Osteocyte (in vitro differentiated cells): ENCODE measurements at regions not wholly inside any gene's neighbourhood (a gene's known extent, or its start where the extent isn't known, plus 50 kb on each side); places are given as distances from the start of the nearest gene placed in this dataset.

Experiments used
- DNase-seq: peaks from one replicate; pipeline ENCODE4 v3.0.0; 2021; ENCODE audit warnings: mixed read lengths; ENCODE audit not compliant: unreplicated experiment; ENCODE audit errors: extremely low spot score
- H3K27ac Mint-ChIP-seq: one replicate; pipeline ENCODE4 v1.8.0; 2021; ENCODE audit warnings: mild to moderate bottlenecking, mixed read lengths; ENCODE audit not compliant: unreplicated experiment
- H3K27me3 Mint-ChIP-seq: one replicate; pipeline ENCODE4 v1.8.0; 2021; ENCODE audit warnings: mixed read lengths; ENCODE audit not compliant: unreplicated experiment
- H3K36me3 Mint-ChIP-seq: one replicate; pipeline ENCODE4 v1.8.0; 2021; ENCODE audit warnings: mixed read lengths; ENCODE audit not compliant: unreplicated experiment
- H3K4me1 Mint-ChIP-seq: one replicate; pipeline ENCODE4 v1.8.0; 2021; ENCODE audit warnings: mixed read lengths; ENCODE audit not compliant: unreplicated experiment
- H3K4me3 Mint-ChIP-seq: one replicate; pipeline ENCODE4 v1.8.0; 2021; ENCODE audit warnings: mild to moderate bottlenecking, moderate library complexity, mixed read lengths; ENCODE audit not compliant: unreplicated experiment
- H3K9me3 Mint-ChIP-seq: one replicate; pipeline ENCODE4 v1.8.0; 2021; ENCODE audit warnings: mixed read lengths; ENCODE audit not compliant: unreplicated experiment
- CTCF ChIP-seq: fragments of 200-600 bp; sonication (generic); IDR thresholded peaks from 2 replicates; pipeline ENCODE4 v1.5.0; 2021; ENCODE audit warnings: antibody characterized with exemption, mild to moderate bottlenecking, moderate library complexity

DNA sequence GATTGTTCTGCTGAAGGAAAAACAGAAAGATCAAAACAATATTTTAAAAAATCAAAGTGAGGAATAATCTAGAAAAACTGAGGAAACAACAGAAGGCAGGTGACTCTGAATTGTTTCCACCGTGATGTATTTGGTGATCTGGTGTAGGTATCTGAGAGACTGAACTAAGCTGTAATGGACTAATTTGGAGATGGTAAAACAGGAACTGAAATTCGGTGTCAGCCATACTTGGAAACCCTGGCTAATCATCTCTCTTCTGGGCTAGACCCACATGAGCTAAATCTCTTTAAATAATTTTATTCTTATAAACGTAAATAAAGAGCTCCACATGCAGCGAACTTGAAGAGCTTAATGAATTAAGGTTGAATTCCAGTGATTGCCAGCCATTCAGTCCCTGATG, 1226.1 kb downstream of the NCAM2 start:
- peaks cover 2% of the 10 kb centered on the region for H3K4me1 Mint-ChIP-seq
- H3K9me3 Mint-ChIP-seq = peaks cover 7% of the 10 kb centered on the region
- H3K27me3 Mint-ChIP-seq = no peaks in the 10 kb centered on the region
- H3K4me3 Mint-ChIP-seq = no peak overlapping the region
- H3K27ac Mint-ChIP-seq = no peak overlapping the region
- DNase-seq = no peak
- no peak for TF ChIP-seq CTCF
- no peaks in the 10 kb centered on the region for H3K36me3 Mint-ChIP-seq

GRCh38 chr21:22225299-22225698, 1227.1 kb downstream of the NCAM2 start:
- Mint-ChIP-seq H3K9me3 (no peaks in the 10 kb centered on the region), H3K4me1 (peaks cover 2% of the 10 kb centered on the region), H3K36me3 (no peaks in the 10 kb centered on the region), H3K27ac (no peak overlapping the region), H3K27me3 (no peaks in the 10 kb centered on the region), H3K4me3 (no peak overlapping the region)
- TF ChIP-seq CTCF = no peak
- no peak for DNase-seq

GRCh38 chr21:22231013-22231412, 1232.8 kb downstream of the NCAM2 start:
- H3K36me3 Mint-ChIP-seq = no peaks in the 10 kb centered on the region
- no peak for DNase-seq
- TF ChIP-seq CTCF = no peak
- no peaks in the 10 kb centered on the region for H3K4me1 Mint-ChIP-seq
- H3K27ac Mint-ChIP-seq = no peak overlapping the region
- no peaks in the 10 kb centered on the region for H3K27me3 Mint-ChIP-seq
- H3K9me3 Mint-ChIP-seq = peaks cover 8% of the 10 kb centered on the region
- H3K4me3 Mint-ChIP-seq = no peak overlapping the region

DNA sequence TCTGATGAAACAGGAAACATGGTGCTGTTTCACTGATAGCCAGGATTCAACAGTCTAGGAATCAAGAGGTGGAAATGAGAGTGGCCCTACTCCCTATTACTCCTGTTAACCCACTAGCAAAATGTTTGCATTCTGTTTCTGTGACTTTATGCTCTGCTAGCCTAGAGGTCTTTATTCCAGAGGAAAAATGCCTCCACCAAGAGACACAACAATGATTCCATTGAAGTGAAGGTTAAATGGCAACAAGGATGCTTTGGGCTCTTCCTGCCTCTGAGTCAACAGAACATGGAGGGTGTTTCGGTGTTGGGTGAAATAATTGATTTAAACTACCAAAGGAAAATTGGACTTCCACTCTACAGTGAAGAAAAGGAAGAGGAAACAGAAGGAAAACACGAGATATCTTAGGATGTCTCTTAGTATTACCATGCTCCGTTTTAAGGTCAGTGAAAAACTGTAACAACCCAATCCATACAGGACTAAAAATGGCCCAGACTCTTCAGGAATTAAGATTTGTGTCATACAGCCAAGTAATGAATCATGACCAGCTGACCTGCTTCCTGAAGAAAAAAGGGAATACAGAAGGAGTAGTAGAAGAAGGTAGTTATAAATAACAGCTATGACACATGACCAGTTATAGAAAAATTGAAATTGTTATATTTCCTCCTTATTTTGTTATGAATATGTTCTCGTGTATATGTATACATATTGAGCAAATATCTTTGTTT, 1237.8 kb downstream of the NCAM2 start:
- Mint-ChIP-seq H3K9me3 (peaks cover 17% of the 10 kb centered on the region), H3K27ac (no peak overlapping the region), H3K4me1 (no peaks in the 10 kb centered on the region), H3K27me3 (no peaks in the 10 kb centered on the region), H3K36me3 (no peaks in the 10 kb centered on the region), H3K4me3 (no peak overlapping the region)
- no peak for TF ChIP-seq CTCF
- DNase-seq = no peak

GRCh38 chr21:22244516-22244915, 1246.3 kb downstream of the NCAM2 start:
- Mint-ChIP-seq H3K9me3 (no peaks in the 10 kb centered on the region), H3K4me1 (no peaks in the 10 kb centered on the region), H3K27ac (no peak overlapping the region), H3K27me3 (peaks cover 2% of the 10 kb centered on the region), H3K4me3 (no peak overlapping the region), H3K36me3 (no peaks in the 10 kb centered on the region)
- no peak for DNase-seq
- TF ChIP-seq CTCF = no peak
